SK-N-SH (cell line): ENCODE measurements at regions not wholly inside any gene's neighbourhood (a gene's known extent, or its start where the extent isn't known, plus 50 kb on each side); places are given as distances from the start of the nearest gene placed in this dataset.

Experiments
- CTCF ChIA-PET: fragments of 300-600, 350-600 bp; formaldehyde crosslinking; extraction: SDS; loops from one replicate; lab custom pipeline; 2021; lab: Yijun Ruan, JAX
- POLR2A ChIA-PET: fragments of 350-600 bp; sonication (Branson Sonifier 250); formaldehyde crosslinking; extraction: SDS; loops from one replicate; lab custom pipeline; 2020; ENCODE audit warnings: antibody characterized with exemption, inconsistent platforms; lab: Yijun Ruan, JAX
- DNase-seq: peaks from one replicate; pipeline ENCODE4 v3.0.0; 2012
- H2AFZ ChIP-seq: fragments of 200-600 bp; sonication (generic); 2 replicates; pipeline ENCODE4 v1.8.1; 2016; ENCODE audit warnings: antibody characterized with exemption, mild to moderate bottlenecking, low read depth
- H3F3A ChIP-seq: fragments of 200-600 bp; sonication (generic); replicated peaks from 2 replicates; pipeline ENCODE3; 2016; ENCODE audit warnings: antibody characterized with exemption, mild to moderate bottlenecking; ENCODE audit not compliant: insufficient read depth
- H3K27ac ChIP-seq, 2 experiments: fragments of 200-500 bp in 1 of 2; fragments of 200-600 bp in 1 of 2; sonication (Bioruptor generic) in 1 of 2; sonication (generic), shearing (Covaris generic) in 1 of 2; 2 replicates each; pipeline versions ENCODE4 v1.5.1 to v1.6.1; 2014 to 2016; ENCODE audit warnings: low read depth in 2 of 2, inconsistent platforms in 1 of 2, low read length in 1 of 2, mild to moderate bottlenecking in 1 of 2, mixed read lengths in 1 of 2
- H3K27me3 ChIP-seq: fragments of 200-600 bp; sonication (generic), shearing (Covaris generic); 2 replicates; pipeline ENCODE4 v1.6.1; 2016; ENCODE audit warnings: mixed run types; ENCODE audit not compliant: insufficient read depth
- H3K36me3 ChIP-seq, 2 experiments: fragments of 200-500 bp in 1 of 2; fragments of 200-600 bp in 1 of 2; sonication (Bioruptor generic) in 1 of 2; sonication (generic) in 1 of 2; replicated peaks in 1 of 2; 2 replicates each; pipeline versions ENCODE3 to v1.5.1; 2014 to 2016; ENCODE audit warnings: low read length in 1 of 2, mild to moderate bottlenecking in 1 of 2; ENCODE audit not compliant: insufficient read depth in 2 of 2, control insufficient read depth in 1 of 2
- H3K4me1 ChIP-seq, 2 experiments: fragments of 200-500 bp in 1 of 2; fragments of 200-600 bp in 1 of 2; sonication (Bioruptor generic) in 1 of 2; sonication (generic), shearing (Covaris generic) in 1 of 2; 2 replicates each; pipeline versions ENCODE4 v1.5.1 to v1.6.1; 2014 to 2016; ENCODE audit warnings: low read depth in 1 of 2, low read length in 1 of 2, mixed run types in 1 of 2; ENCODE audit not compliant: insufficient read depth in 2 of 2, control insufficient read depth in 1 of 2
- H3K4me2 ChIP-seq: fragments of 200-600 bp; sonication (generic), shearing (Covaris generic); 2 replicates; pipeline ENCODE4 v1.6.1; 2017; ENCODE audit warnings: mixed run types
- H3K4me3 ChIP-seq, 2 experiments: fragments of 200-500 bp in 1 of 2; fragments of 200-600 bp in 1 of 2; sonication (Bioruptor generic) in 1 of 2; sonication (generic), shearing (Covaris generic) in 1 of 2; 2 replicates each; pipeline versions ENCODE4 v1.5.1 to v1.8.1; 2014 to 2016; ENCODE audit warnings: low read depth in 2 of 2, inconsistent platforms in 1 of 2, low read length in 1 of 2, mild to moderate bottlenecking in 1 of 2, mixed read lengths in 1 of 2, moderate library complexity in 1 of 2
- H3K79me2 ChIP-seq: fragments of 200-600 bp; sonication (generic); 2 replicates; pipeline ENCODE4 v1.8.1; 2017; ENCODE audit warnings: mild to moderate bottlenecking; ENCODE audit not compliant: insufficient read depth
- H3K9ac ChIP-seq: fragments of 200-600 bp; sonication (generic); 2 replicates; pipeline ENCODE4 v1.6.1; 2017; ENCODE audit warnings: mixed run types
- H3K9me2 ChIP-seq: fragments of 200-600 bp; sonication (generic); 2 replicates; pipeline ENCODE4 v1.6.1; 2017; ENCODE audit warnings: mixed run types
- H3K9me3 ChIP-seq: fragments of 200-600 bp; sonication (generic); 2 replicates; pipeline ENCODE4 v1.6.1; 2017; ENCODE audit warnings: mixed run types, mild to moderate bottlenecking, moderate library complexity
- H4K20me1 ChIP-seq: fragments of 200-600 bp; sonication (generic); 2 replicates; pipeline ENCODE4 v1.6.1; 2017; ENCODE audit warnings: mild to moderate bottlenecking, mixed run types; ENCODE audit not compliant: insufficient read depth
- CHD2 ChIP-seq: fragments of 150-350 bp; IDR thresholded peaks from 2 replicates; pipeline ENCODE4 v1.6.1; 2018; ENCODE audit warnings: low read length; ENCODE audit not compliant: partially characterized antibody
- ELF1 ChIP-seq: IDR thresholded peaks from 2 replicates; pipeline ENCODE4 v1.4.0; 2012
- GABPA ChIP-seq: IDR thresholded peaks from 2 replicates; pipeline ENCODE4 v1.4.0; 2012; ENCODE audit warnings: low read depth, mild to moderate bottlenecking
- GATA2 ChIP-seq: sonication (generic); formaldehyde crosslinking; IDR thresholded peaks from 2 replicates; pipeline ENCODE4 v1.5.0; 2020; ENCODE audit warnings: mild to moderate bottlenecking, missing genetic modification reagents
- JUND ChIP-seq: IDR thresholded peaks from 2 replicates; pipeline ENCODE4 v1.4.0; 2012
- MEF2A ChIP-seq: IDR thresholded peaks from 2 replicates; pipeline ENCODE4 v1.4.0; 2012; ENCODE audit warnings: low read depth, borderline replicate concordance
- MXI1 ChIP-seq: IDR thresholded peaks from 2 replicates; pipeline ENCODE4 v1.6.1; 2012; ENCODE audit warnings: mild to moderate bottlenecking, low read depth, low read length, improper control_type of control experiment
- RXRA ChIP-seq: IDR thresholded peaks from 2 replicates; pipeline ENCODE4 v1.4.0; 2012; ENCODE audit warnings: low read depth, mild to moderate bottlenecking, borderline replicate concordance
- SIN3A ChIP-seq: IDR thresholded peaks from 2 replicates; pipeline ENCODE4 v1.6.1; 2012; ENCODE audit warnings: low read depth, mild to moderate bottlenecking, low read length, moderate library complexity, borderline replicate concordance
- SMC3 ChIP-seq: IDR thresholded peaks from 2 replicates; pipeline ENCODE4 v1.6.1; 2012; ENCODE audit warnings: low read depth, low read length, improper control_type of control experiment
- TEAD4 ChIP-seq: IDR thresholded peaks from 2 replicates; pipeline ENCODE4 v1.4.0; 2012; ENCODE audit warnings: mild to moderate bottlenecking, borderline replicate concordance; ENCODE audit not compliant: insufficient read depth
- WGBS: methylation state at CpG from one replicate; pipeline ENCODE4 v1.1.6; 2017; ENCODE audit warnings: low lambda C conversion rate; 5-methylcytosine and 5-hydroxymethylcytosine counted together
- TF ChIP-seq, protein P1 (sequence below): fragments of 200-600 bp; sonication (generic); IDR thresholded peaks from 2 replicates; pipeline ENCODE4 v1.6.1; 2017; ENCODE audit warnings: antibody characterized with exemption, mild to moderate bottlenecking, moderate library complexity
- TF ChIP-seq, protein P2 (sequence below): IDR thresholded peaks from 2 replicates; pipeline ENCODE4 v1.6.1; 2012; ENCODE audit warnings: mild to moderate bottlenecking, low read depth, low read length, moderate library complexity
- TF ChIP-seq, protein P3 (sequence below): IDR thresholded peaks from 2 replicates; pipeline ENCODE4 v1.4.0; 2012; ENCODE audit warnings: low read depth
- TF ChIP-seq, protein P4 (sequence below): IDR thresholded peaks from 2 replicates; pipeline ENCODE4 v1.4.0; 2012; ENCODE audit warnings: low read depth, borderline replicate concordance
- TF ChIP-seq, protein P5 (sequence below): fragments of 150-350 bp; IDR thresholded peaks from 2 replicates; pipeline ENCODE4 v1.6.1; 2017; ENCODE audit warnings: antibody characterized with exemption, low read length, low read depth, borderline replicate concordance
- TF ChIP-seq, protein P6 (sequence below): IDR thresholded peaks from 2 replicates; pipeline ENCODE4; 2012

DNA sequence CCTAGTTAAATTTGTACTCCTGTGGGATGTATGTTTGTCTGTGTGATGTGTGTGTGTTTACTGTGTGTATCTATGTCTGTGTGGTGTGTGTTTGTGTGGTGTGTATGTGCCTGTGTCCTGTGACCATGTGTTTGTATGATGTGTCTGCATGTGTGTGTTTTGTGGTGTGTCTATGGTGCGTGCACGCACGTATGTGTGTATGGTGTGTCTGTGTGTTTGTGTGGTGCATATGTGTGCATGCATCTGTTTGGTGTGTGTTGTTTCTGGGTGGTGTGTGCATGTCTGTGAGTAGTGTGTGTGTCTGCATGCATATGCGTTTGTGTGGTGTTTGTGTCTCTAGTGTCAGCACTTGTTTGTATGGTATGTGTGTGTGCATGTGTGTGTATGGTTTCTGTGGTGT lies 174.2 kb upstream of the RBFOX1 start:
- TF ChIP-seq, protein P1, sequence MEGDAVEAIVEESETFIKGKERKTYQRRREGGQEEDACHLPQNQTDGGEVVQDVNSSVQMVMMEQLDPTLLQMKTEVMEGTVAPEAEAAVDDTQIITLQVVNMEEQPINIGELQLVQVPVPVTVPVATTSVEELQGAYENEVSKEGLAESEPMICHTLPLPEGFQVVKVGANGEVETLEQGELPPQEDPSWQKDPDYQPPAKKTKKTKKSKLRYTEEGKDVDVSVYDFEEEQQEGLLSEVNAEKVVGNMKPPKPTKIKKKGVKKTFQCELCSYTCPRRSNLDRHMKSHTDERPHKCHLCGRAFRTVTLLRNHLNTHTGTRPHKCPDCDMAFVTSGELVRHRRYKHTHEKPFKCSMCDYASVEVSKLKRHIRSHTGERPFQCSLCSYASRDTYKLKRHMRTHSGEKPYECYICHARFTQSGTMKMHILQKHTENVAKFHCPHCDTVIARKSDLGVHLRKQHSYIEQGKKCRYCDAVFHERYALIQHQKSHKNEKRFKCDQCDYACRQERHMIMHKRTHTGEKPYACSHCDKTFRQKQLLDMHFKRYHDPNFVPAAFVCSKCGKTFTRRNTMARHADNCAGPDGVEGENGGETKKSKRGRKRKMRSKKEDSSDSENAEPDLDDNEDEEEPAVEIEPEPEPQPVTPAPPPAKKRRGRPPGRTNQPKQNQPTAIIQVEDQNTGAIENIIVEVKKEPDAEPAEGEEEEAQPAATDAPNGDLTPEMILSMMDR = no peak
- TF ChIP-seq CHD2 (no peak), SIN3A (no peak), RXRA (no peak), ELF1 (no peak), TEAD4 (no peak), MXI1 (no peak), SMC3 (no peak), GATA2 (no peak), MEF2A (no peak), JUND (no peak), GABPA (no peak)
- TF ChIP-seq, protein P2, sequence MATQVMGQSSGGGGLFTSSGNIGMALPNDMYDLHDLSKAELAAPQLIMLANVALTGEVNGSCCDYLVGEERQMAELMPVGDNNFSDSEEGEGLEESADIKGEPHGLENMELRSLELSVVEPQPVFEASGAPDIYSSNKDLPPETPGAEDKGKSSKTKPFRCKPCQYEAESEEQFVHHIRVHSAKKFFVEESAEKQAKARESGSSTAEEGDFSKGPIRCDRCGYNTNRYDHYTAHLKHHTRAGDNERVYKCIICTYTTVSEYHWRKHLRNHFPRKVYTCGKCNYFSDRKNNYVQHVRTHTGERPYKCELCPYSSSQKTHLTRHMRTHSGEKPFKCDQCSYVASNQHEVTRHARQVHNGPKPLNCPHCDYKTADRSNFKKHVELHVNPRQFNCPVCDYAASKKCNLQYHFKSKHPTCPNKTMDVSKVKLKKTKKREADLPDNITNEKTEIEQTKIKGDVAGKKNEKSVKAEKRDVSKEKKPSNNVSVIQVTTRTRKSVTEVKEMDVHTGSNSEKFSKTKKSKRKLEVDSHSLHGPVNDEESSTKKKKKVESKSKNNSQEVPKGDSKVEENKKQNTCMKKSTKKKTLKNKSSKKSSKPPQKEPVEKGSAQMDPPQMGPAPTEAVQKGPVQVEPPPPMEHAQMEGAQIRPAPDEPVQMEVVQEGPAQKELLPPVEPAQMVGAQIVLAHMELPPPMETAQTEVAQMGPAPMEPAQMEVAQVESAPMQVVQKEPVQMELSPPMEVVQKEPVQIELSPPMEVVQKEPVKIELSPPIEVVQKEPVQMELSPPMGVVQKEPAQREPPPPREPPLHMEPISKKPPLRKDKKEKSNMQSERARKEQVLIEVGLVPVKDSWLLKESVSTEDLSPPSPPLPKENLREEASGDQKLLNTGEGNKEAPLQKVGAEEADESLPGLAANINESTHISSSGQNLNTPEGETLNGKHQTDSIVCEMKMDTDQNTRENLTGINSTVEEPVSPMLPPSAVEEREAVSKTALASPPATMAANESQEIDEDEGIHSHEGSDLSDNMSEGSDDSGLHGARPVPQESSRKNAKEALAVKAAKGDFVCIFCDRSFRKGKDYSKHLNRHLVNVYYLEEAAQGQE = no peak
- TF ChIP-seq, protein P3, sequence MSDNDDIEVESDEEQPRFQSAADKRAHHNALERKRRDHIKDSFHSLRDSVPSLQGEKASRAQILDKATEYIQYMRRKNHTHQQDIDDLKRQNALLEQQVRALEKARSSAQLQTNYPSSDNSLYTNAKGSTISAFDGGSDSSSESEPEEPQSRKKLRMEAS = no peak
- TF ChIP-seq, protein P4, sequence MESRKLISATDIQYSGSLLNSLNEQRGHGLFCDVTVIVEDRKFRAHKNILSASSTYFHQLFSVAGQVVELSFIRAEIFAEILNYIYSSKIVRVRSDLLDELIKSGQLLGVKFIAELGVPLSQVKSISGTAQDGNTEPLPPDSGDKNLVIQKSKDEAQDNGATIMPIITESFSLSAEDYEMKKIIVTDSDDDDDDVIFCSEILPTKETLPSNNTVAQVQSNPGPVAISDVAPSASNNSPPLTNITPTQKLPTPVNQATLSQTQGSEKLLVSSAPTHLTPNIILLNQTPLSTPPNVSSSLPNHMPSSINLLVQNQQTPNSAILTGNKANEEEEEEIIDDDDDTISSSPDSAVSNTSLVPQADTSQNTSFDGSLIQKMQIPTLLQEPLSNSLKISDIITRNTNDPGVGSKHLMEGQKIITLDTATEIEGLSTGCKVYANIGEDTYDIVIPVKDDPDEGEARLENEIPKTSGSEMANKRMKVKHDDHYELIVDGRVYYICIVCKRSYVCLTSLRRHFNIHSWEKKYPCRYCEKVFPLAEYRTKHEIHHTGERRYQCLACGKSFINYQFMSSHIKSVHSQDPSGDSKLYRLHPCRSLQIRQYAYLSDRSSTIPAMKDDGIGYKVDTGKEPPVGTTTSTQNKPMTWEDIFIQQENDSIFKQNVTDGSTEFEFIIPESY = no peak
- TF ChIP-seq, protein P5, sequence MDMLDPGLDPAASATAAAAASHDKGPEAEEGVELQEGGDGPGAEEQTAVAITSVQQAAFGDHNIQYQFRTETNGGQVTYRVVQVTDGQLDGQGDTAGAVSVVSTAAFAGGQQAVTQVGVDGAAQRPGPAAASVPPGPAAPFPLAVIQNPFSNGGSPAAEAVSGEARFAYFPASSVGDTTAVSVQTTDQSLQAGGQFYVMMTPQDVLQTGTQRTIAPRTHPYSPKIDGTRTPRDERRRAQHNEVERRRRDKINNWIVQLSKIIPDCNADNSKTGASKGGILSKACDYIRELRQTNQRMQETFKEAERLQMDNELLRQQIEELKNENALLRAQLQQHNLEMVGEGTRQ = no peak
- TF ChIP-seq, protein P6, sequence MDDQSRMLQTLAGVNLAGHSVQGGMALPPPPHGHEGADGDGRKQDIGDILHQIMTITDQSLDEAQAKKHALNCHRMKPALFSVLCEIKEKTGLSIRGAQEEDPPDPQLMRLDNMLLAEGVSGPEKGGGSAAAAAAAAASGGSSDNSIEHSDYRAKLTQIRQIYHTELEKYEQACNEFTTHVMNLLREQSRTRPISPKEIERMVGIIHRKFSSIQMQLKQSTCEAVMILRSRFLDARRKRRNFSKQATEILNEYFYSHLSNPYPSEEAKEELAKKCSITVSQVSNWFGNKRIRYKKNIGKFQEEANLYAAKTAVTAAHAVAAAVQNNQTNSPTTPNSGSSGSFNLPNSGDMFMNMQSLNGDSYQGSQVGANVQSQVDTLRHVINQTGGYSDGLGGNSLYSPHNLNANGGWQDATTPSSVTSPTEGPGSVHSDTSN = no peak
- Histone ChIP-seq H3K4me3 (no peak overlapping the region), H3F3A (no peaks in the 10 kb centered on the region), H4K20me1 (no peaks in the 10 kb centered on the region), H3K27me3 (no peaks in the 10 kb centered on the region), H3K79me2 (no peaks in the 10 kb centered on the region), H3K9ac (no peak overlapping the region), H3K9me2 (no peaks in the 10 kb centered on the region), H3K9me3 (no peaks in the 10 kb centered on the region; the same call in 1 of the 2 replicates), H3K27ac (no peak overlapping the region), H3K4me1 (no peaks in the 10 kb centered on the region), H2AFZ (no peak overlapping the region), H3K4me2 (no peak overlapping the region), H3K36me3 (no peaks in the 10 kb centered on the region)
- 55% methylated on average over 4 of the region's 4 CpGs for WGBS
- ChIA-PET CTCF (no interaction called here), POLR2A (no interaction called here)
- DNase-seq = no peak
